Osteoblast (primary cell): ENCODE measurements at regions not wholly inside any gene's neighbourhood (a gene's known extent, or its start where the extent isn't known, plus 50 kb on each side); places are given as distances from the start of the nearest gene placed in this dataset.
"Not testable (repeated sequence)": the region's sequence is repeated elsewhere in the genome, so short reads cannot be mapped to it uniquely, and the experiment has no call there.

Experiments
- DNase-seq: peaks from one replicate; pipeline ENCODE4 v3.0.0; 2011; ENCODE audit warnings: low spot score, mixed read lengths; ENCODE audit not compliant: insufficient read length; ENCODE audit errors: missing footprints
- H2AFZ ChIP-seq: 2 replicates; pipeline ENCODE4 v1.6.0; 2011; ENCODE audit warnings: mild to moderate bottlenecking, low read length
- H3K27ac ChIP-seq: 2 replicates; pipeline ENCODE4 v1.5.1; 2011; ENCODE audit warnings: mild to moderate bottlenecking, low read depth, low read length, moderate library complexity
- H3K27me3 ChIP-seq: 2 replicates; pipeline ENCODE4 v1.6.0; 2012; ENCODE audit warnings: mild to moderate bottlenecking, control low read depth, inconsistent platforms, low read length, moderate library complexity; ENCODE audit not compliant: insufficient read depth
- H3K36me3 ChIP-seq: 2 replicates; pipeline ENCODE4 v1.5.1; 2011; ENCODE audit warnings: mild to moderate bottlenecking, low read length, control low read depth, moderate library complexity; ENCODE audit not compliant: insufficient read depth
- H3K4me1 ChIP-seq: 2 replicates; pipeline ENCODE4 v1.5.1; 2011; ENCODE audit warnings: mild to moderate bottlenecking, low read length, control low read depth, moderate library complexity; ENCODE audit not compliant: insufficient read depth
- H3K4me2 ChIP-seq: 2 replicates; pipeline ENCODE4 v1.6.0; 2011; ENCODE audit warnings: mild to moderate bottlenecking, low read length; ENCODE audit not compliant: insufficient read depth
- H3K4me3 ChIP-seq: fragments of 200-600 bp; sonication (generic); 3 replicates; pipeline ENCODE4 v1.5.1; 2012; ENCODE audit warnings: mild to moderate bottlenecking, low read length, inconsistent platforms; ENCODE audit not compliant: insufficient read depth
- H3K79me2 ChIP-seq: 2 replicates; pipeline ENCODE4 v1.6.0; 2012; ENCODE audit warnings: mild to moderate bottlenecking, low read length, control low read depth, inconsistent platforms; ENCODE audit not compliant: insufficient read depth
- H3K9me3 ChIP-seq: 2 replicates; pipeline ENCODE4 v1.5.1; 2011; ENCODE audit warnings: low read depth, low read length, control low read depth
- H4K20me1 ChIP-seq: 2 replicates; pipeline ENCODE4 v1.6.0; 2012; ENCODE audit warnings: mild to moderate bottlenecking, low read length, control low read depth; ENCODE audit not compliant: insufficient read depth
- CTCF ChIP-seq: IDR thresholded peaks from 2 replicates; pipeline ENCODE4 v1.5.1; 2011; ENCODE audit warnings: mild to moderate bottlenecking, low read depth, low read length, moderate library complexity; ENCODE audit errors: extremely low read depth

DNA sequence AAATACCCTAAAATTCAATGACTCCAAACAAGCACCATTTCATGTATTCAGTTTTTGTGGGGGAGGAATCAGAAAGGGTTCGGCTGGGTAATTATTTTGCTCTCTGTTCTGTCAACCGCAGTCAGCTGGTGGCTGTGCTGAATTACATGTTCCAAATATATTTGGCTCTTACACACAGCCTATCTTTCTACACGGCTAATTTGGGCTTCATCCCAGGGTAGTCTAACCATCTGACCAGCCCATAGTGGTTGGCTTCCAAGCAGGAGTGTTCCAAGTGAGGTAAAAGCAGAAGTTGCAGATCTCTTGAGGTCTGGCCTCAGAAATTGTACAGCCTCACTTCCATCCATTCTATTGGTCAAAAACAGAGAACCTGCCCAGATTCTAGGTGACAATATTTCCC is 760.8 kb upstream of the SEMA6D start:
- Histone ChIP-seq H3K4me3 (no peak overlapping the region), H3K4me2 (no peak overlapping the region), H3K79me2 (no peaks in the 10 kb centered on the region), H3K9me3 (no peaks in the 10 kb centered on the region), H3K27me3 (no peaks in the 10 kb centered on the region), H3K36me3 (no peaks in the 10 kb centered on the region), H3K27ac (no peak overlapping the region), H3K4me1 (no peaks in the 10 kb centered on the region), H2AFZ (no peak overlapping the region), H4K20me1 (no peaks in the 10 kb centered on the region)
- no peak for DNase-seq
- TF ChIP-seq CTCF = no peak

- no peak for DNase-seq
- TF ChIP-seq CTCF = no peak
- H2AFZ ChIP-seq = no peak overlapping the region
Measured at GRCh38 chr15:46956881-46957280, 760.4 kb upstream of the SEMA6D start.

GRCh38 chr15:46960581-46960980 is 756.7 kb upstream of the SEMA6D start:
- H3K4me2 ChIP-seq = no peak overlapping the region
- H2AFZ ChIP-seq = no peak overlapping the region
- H3K36me3 ChIP-seq = no peaks in the 10 kb centered on the region
- no peaks in the 10 kb centered on the region for H4K20me1 ChIP-seq
- DNase-seq = no peak
- no peaks in the 10 kb centered on the region for H3K27me3 ChIP-seq
- no peak overlapping the region for H3K27ac ChIP-seq
- no peak for TF ChIP-seq CTCF
- H3K4me1 ChIP-seq = no peaks in the 10 kb centered on the region
- H3K4me3 ChIP-seq = no peak overlapping the region
- H3K9me3 ChIP-seq = no peaks in the 10 kb centered on the region
- no peaks in the 10 kb centered on the region for H3K79me2 ChIP-seq

More at GRCh38 chr15:46956881-46957280, 760.4 kb upstream of the SEMA6D start:
- Histone ChIP-seq H3K27me3 (no peaks in the 10 kb centered on the region), H3K79me2 (no peaks in the 10 kb centered on the region), H3K27ac (no peak overlapping the region), H4K20me1 (no peaks in the 10 kb centered on the region), H3K4me3 (no peak overlapping the region), H3K4me1 (no peaks in the 10 kb centered on the region), H3K9me3 (no peaks in the 10 kb centered on the region), H3K4me2 (no peak overlapping the region), H3K36me3 (no peaks in the 10 kb centered on the region)

DNA sequence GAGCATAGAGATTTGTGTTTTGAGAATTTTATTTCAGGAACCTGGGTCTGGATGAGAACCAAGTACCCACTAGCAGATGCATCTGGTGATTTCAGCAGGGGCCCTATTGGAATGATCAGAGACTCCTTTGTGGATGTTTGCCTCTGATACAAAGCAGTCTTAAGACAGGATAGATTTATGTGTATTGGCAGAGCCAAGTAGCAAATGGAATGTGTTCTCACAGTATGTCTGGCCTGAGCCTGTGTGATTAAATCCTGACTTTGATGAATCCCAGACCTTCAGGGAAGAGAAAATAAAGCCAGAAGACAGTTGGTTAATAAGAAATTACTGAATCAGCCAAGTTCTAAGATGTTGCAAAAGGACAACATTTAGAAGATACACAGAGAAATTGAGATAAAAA is 755.5 kb upstream of the SEMA6D start:
- H3K9me3 ChIP-seq = no peaks in the 10 kb centered on the region
- H3K4me2 ChIP-seq = no peak overlapping the region
- H3K4me3 ChIP-seq = no peak overlapping the region
- H3K27ac ChIP-seq = no peak overlapping the region
- no peak overlapping the region for H2AFZ ChIP-seq
- no peaks in the 10 kb centered on the region for H3K79me2 ChIP-seq
- H4K20me1 ChIP-seq = no peaks in the 10 kb centered on the region
- H3K27me3 ChIP-seq = no peaks in the 10 kb centered on the region
- no peak for DNase-seq
- H3K4me1 ChIP-seq = no peaks in the 10 kb centered on the region
- H3K36me3 ChIP-seq = no peaks in the 10 kb centered on the region
- TF ChIP-seq CTCF = no peak

DNA sequence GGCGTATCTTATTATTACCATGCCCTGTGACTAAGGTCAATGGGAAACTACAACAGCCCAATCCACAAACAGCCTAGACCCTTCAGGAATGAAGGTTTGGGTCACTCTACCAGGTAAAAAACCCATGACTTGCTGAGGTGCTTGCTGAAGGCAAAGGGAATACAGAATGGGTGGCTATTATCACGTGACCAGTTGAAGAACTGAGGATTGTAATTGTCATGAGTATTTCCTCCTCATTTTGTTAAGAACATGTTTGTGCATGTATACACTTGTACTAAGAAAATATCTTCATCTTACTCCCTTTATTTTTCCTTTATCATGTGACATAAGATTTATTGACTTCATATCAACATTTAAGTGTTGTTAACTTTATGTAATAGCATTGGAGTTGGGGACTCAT is 729.2 kb upstream of the SEMA6D start:
- DNase-seq, H3K9me3 ChIP-seq, H3K79me2 ChIP-seq, H3K27ac ChIP-seq, H4K20me1 ChIP-seq, H3K4me3 ChIP-seq, H3K4me2 ChIP-seq, H3K4me1 ChIP-seq, H3K27me3 ChIP-seq, H3K36me3 ChIP-seq, H2AFZ ChIP-seq: not testable (repeated sequence)
